GM23338 (cell line): ENCODE measurements at regions not wholly inside any gene's neighbourhood (a gene's known extent, or its start where the extent isn't known, plus 50 kb on each side); places are given as distances from the start of the nearest gene placed in this dataset.

Experiments
- ATAC-seq: fragments of 200-7000 bp; cut with Tn5 transposase; 3 replicates; pipeline ENCODE4 v1.9.1; 2020
- DNase-seq: peaks from one replicate; pipeline ENCODE4 v3.0.0-alpha.2; 2015; ENCODE audit warnings: low spot score
- H2AFZ ChIP-seq: fragments of 200-600 bp; sonication (generic); 2 replicates; pipeline ENCODE4 v1.8.0; 2016; ENCODE audit warnings: antibody characterized with exemption, mild to moderate bottlenecking, moderate library complexity
- H3F3A ChIP-seq: fragments of 200-600 bp; sonication (generic); replicated peaks from 2 replicates; pipeline ENCODE4 v1.8.0; 2017; ENCODE audit warnings: antibody characterized with exemption, mixed run types, low read depth
- H3K27ac ChIP-seq: fragments of 200-600 bp; sonication (generic); 2 replicates; pipeline ENCODE4 v1.6.1; 2016; ENCODE audit warnings: low read depth
- H3K27me3 ChIP-seq: fragments of 200-600 bp; sonication (generic); 2 replicates; pipeline ENCODE4 v1.8.0; 2016; ENCODE audit warnings: mild to moderate bottlenecking, mixed run types, moderate library complexity; ENCODE audit not compliant: insufficient read depth
- H3K36me3 ChIP-seq: fragments of 200-600 bp; sonication (generic); 2 replicates; pipeline ENCODE4 v1.8.0; 2016; ENCODE audit warnings: mild to moderate bottlenecking; ENCODE audit not compliant: insufficient read depth
- H3K4me1 ChIP-seq: fragments of 200-600 bp; sonication (generic); 2 replicates; pipeline ENCODE4 v1.8.0; 2016; ENCODE audit warnings: mild to moderate bottlenecking, moderate library complexity; ENCODE audit not compliant: insufficient read depth
- H3K4me2 ChIP-seq: fragments of 200-600 bp; sonication (generic); 2 replicates; pipeline ENCODE4 v1.7.1; 2017; ENCODE audit warnings: mixed run types
- H3K4me3 ChIP-seq: fragments of 200-600 bp; sonication (generic); 2 replicates; pipeline ENCODE4 v1.6.1; 2016; ENCODE audit warnings: mixed run types
- H3K79me2 ChIP-seq: fragments of 200-600 bp; sonication (generic); replicated peaks from 2 replicates; pipeline ENCODE4 v1.8.0; 2017; ENCODE audit warnings: mild to moderate bottlenecking; ENCODE audit not compliant: insufficient read depth
- H3K9me2 ChIP-seq: fragments of 200-600 bp; sonication (generic); 2 replicates; pipeline ENCODE4 v1.8.0; 2017; ENCODE audit not compliant: insufficient read depth
- H4K20me1 ChIP-seq: fragments of 200-600 bp; sonication (generic); replicated peaks from 2 replicates; pipeline ENCODE4 v1.8.0; 2017; ENCODE audit warnings: mild to moderate bottlenecking; ENCODE audit not compliant: insufficient read depth
- H3K27ac Mint-ChIP-seq: 2 replicates; pipeline ENCODE4 v1.8.0; 2020; ENCODE audit warnings: inconsistent platforms, mild to moderate bottlenecking, moderate library complexity, mixed read lengths
- H3K27me3 Mint-ChIP-seq: 3 replicates; pipeline ENCODE4 v1.8.0; 2022; ENCODE audit warnings: low read depth, mild to moderate bottlenecking, moderate library complexity, mixed read lengths, inconsistent platforms; ENCODE audit not compliant: insufficient read depth, poor library complexity
- H3K36me3 Mint-ChIP-seq: 3 replicates; pipeline ENCODE4 v1.8.0; 2021; ENCODE audit warnings: low read depth, mild to moderate bottlenecking, inconsistent platforms, moderate library complexity, mixed read lengths
- H3K4me1 Mint-ChIP-seq: 3 replicates; pipeline ENCODE4 v1.8.0; 2020; ENCODE audit warnings: mild to moderate bottlenecking, inconsistent platforms, mixed read lengths
- H3K4me3 Mint-ChIP-seq: 3 replicates; pipeline ENCODE4 v1.8.0; 2021; ENCODE audit warnings: moderate library complexity, mild to moderate bottlenecking, inconsistent platforms, mixed read lengths
- H3K9me3 Mint-ChIP-seq: 3 replicates; pipeline ENCODE4 v1.8.0; 2020; ENCODE audit warnings: moderate library complexity, mild to moderate bottlenecking, inconsistent platforms, mixed read lengths
- CREB1 ChIP-seq: fragments of 250-450 bp; sonication (Bioruptor Pico); IDR thresholded peaks from 2 replicates; pipeline ENCODE4 v1.5.0; 2020; ENCODE audit warnings: low read depth, mild to moderate bottlenecking, moderate library complexity
- ETS1 ChIP-seq: IDR thresholded peaks from 2 replicates; pipeline ENCODE4 v1.6.1; 2016; ENCODE audit warnings: antibody characterized with exemption
- EZH2 ChIP-seq: fragments of 200-600 bp; sonication (generic); IDR thresholded peaks from one replicate; pipeline ENCODE4 v1.8.0; 2017; ENCODE audit warnings: antibody characterized with exemption, mild to moderate bottlenecking, low read depth; ENCODE audit not compliant: unreplicated experiment
- EZH2phosphoT487 ChIP-seq: fragments of 200-600 bp; sonication (generic); IDR thresholded peaks from one replicate; pipeline ENCODE4 v1.8.1; 2018; ENCODE audit warnings: antibody characterized with exemption; ENCODE audit not compliant: unreplicated experiment
- JUNB ChIP-seq: IDR thresholded peaks from one replicate; pipeline ENCODE4 v1.6.1; 2016; ENCODE audit warnings: antibody characterized with exemption; ENCODE audit not compliant: unreplicated experiment
- NANOG ChIP-seq: IDR thresholded peaks from 2 replicates; pipeline ENCODE4 v1.6.1; 2016; ENCODE audit warnings: antibody characterized with exemption, borderline replicate concordance
- POLR2AphosphoS5 ChIP-seq: IDR thresholded peaks from 2 replicates; pipeline ENCODE4 v1.6.1; 2016; ENCODE audit warnings: antibody characterized with exemption, low read depth
- STAT1 ChIP-seq: IDR thresholded peaks from one replicate; pipeline ENCODE4 v1.6.1; 2016; ENCODE audit warnings: antibody characterized with exemption; ENCODE audit not compliant: unreplicated experiment
- ZNF114 ChIP-seq: fragments of 250-450 bp; sonication (Bioruptor Pico); IDR thresholded peaks from 2 replicates; pipeline ENCODE4 v1.5.0; 2020; ENCODE audit warnings: mild to moderate bottlenecking, moderate library complexity
- ZNF331 ChIP-seq: fragments of 250-450 bp; sonication (Bioruptor Pico); IDR thresholded peaks from 2 replicates; pipeline ENCODE4 v1.5.0; 2020; ENCODE audit warnings: low read depth, mild to moderate bottlenecking, moderate library complexity
- TF ChIP-seq, protein P1 (sequence below): IDR thresholded peaks from one replicate; pipeline ENCODE4 v1.6.1; 2018; ENCODE audit warnings: antibody characterized with exemption; ENCODE audit not compliant: unreplicated experiment
- TF ChIP-seq, protein P2 (sequence below), 2 experiments: fragments of 200-600 bp in 1 of 2; sonication (generic) in 1 of 2; conservative IDR thresholded peaks; 2 replicates each; pipeline versions ENCODE4 v1.5.1 to v1.6.1; 2016 to 2017; ENCODE audit warnings: antibody characterized with exemption in 2 of 2, low read depth in 2 of 2, mild to moderate bottlenecking in 2 of 2, moderate library complexity in 1 of 2

DNA sequence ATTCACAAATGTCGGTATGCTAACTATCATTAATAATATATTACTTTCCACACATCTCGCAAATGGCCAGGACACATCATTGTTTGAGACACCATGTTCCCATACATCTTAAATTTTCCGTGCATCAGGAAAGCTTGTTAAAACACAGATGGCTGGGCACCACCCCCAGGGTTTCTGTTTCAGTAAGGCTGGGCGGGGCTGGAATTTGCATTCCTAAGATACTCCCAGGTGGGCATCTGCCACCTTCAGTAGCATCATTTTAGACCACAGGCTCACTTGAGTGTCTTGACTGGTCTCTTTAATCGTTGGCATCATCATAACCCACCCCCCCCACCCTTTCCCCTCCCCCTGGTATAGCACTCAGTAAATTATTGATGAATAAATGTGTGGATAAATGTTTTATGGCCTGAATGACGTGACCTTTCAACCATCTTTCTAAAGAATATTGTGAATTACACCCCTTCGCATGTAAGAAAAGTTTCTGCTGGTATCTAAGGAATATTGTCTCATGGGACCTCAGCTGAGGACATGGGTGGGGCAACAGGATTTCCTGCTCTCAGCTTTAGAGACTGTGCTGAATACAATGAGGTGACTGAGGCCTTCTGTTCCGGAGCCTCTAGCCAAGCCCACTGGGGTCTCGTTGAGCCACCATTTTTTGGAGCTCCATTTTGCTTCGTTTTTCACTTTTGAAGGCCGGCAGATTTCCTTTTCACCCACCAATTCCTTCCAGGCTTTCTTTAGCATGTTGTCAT, 124.1 kb upstream of the NEDD9 start (continued):
- TF ChIP-seq CREB1 (CRISPR knock-in tag): no peak
- TF ChIP-seq POLR2AphosphoS5: no peak
- TF ChIP-seq ZNF114: no peak
- no peak for TF ChIP-seq ZNF331 (CRISPR knock-in tag)
- TF ChIP-seq, protein P1, sequence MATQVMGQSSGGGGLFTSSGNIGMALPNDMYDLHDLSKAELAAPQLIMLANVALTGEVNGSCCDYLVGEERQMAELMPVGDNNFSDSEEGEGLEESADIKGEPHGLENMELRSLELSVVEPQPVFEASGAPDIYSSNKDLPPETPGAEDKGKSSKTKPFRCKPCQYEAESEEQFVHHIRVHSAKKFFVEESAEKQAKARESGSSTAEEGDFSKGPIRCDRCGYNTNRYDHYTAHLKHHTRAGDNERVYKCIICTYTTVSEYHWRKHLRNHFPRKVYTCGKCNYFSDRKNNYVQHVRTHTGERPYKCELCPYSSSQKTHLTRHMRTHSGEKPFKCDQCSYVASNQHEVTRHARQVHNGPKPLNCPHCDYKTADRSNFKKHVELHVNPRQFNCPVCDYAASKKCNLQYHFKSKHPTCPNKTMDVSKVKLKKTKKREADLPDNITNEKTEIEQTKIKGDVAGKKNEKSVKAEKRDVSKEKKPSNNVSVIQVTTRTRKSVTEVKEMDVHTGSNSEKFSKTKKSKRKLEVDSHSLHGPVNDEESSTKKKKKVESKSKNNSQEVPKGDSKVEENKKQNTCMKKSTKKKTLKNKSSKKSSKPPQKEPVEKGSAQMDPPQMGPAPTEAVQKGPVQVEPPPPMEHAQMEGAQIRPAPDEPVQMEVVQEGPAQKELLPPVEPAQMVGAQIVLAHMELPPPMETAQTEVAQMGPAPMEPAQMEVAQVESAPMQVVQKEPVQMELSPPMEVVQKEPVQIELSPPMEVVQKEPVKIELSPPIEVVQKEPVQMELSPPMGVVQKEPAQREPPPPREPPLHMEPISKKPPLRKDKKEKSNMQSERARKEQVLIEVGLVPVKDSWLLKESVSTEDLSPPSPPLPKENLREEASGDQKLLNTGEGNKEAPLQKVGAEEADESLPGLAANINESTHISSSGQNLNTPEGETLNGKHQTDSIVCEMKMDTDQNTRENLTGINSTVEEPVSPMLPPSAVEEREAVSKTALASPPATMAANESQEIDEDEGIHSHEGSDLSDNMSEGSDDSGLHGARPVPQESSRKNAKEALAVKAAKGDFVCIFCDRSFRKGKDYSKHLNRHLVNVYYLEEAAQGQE: no peak
- no peak for TF ChIP-seq EZH2
- TF ChIP-seq ETS1: no peak
- no peak for TF ChIP-seq JUNB
- no peak for TF ChIP-seq EZH2phosphoT487

GRCh38 chr6:11353921-11354389, 121.5 kb upstream of the NEDD9 start:
- no peaks in the 10 kb centered on the region for H3K4me1 ChIP-seq
- TF ChIP-seq, protein P1: no peak
- TF ChIP-seq STAT1 (no peak), POLR2AphosphoS5 (no peak), ZNF331 (CRISPR knock-in tag) (no peak), NANOG (no peak), EZH2 (no peak)
- TF ChIP-seq, protein P2, sequence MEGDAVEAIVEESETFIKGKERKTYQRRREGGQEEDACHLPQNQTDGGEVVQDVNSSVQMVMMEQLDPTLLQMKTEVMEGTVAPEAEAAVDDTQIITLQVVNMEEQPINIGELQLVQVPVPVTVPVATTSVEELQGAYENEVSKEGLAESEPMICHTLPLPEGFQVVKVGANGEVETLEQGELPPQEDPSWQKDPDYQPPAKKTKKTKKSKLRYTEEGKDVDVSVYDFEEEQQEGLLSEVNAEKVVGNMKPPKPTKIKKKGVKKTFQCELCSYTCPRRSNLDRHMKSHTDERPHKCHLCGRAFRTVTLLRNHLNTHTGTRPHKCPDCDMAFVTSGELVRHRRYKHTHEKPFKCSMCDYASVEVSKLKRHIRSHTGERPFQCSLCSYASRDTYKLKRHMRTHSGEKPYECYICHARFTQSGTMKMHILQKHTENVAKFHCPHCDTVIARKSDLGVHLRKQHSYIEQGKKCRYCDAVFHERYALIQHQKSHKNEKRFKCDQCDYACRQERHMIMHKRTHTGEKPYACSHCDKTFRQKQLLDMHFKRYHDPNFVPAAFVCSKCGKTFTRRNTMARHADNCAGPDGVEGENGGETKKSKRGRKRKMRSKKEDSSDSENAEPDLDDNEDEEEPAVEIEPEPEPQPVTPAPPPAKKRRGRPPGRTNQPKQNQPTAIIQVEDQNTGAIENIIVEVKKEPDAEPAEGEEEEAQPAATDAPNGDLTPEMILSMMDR (conservative IDR thresholded peaks at IDR 0.05; ENCODE audit: low read depth in 2 of 2): no peak
- no peak for ATAC-seq
- Mint-ChIP-seq H3K27me3 (peaks cover 6% of the 10 kb centered on the region), H3K4me1 (no peaks in the 10 kb centered on the region), H3K36me3 (no peaks in the 10 kb centered on the region), H3K27ac (no peak overlapping the region), H3K4me3 (no peak overlapping the region; the same call in 2 of the 3 replicates), H3K9me3 (no peaks in the 10 kb centered on the region)
- no peaks in the 10 kb centered on the region for H3K79me2 ChIP-seq
- H3K27ac ChIP-seq: no peak overlapping the region
- H2AFZ ChIP-seq: peak overlapping the region; percentile 43; the same call in 1 of the 2 replicates
- H3K4me3 ChIP-seq: no peak overlapping the region
- H3F3A ChIP-seq: no peaks in the 10 kb centered on the region
- no peaks in the 10 kb centered on the region for H3K36me3 ChIP-seq
- no peak overlapping the region for H3K4me2 ChIP-seq
- no peaks in the 10 kb centered on the region for H3K27me3 ChIP-seq
- peaks cover 7% of the 10 kb centered on the region; the same call in 1 of the 2 replicates for H3K9me2 ChIP-seq
- no peak for DNase-seq
- H4K20me1 ChIP-seq: no peaks in the 10 kb centered on the region
